ENCODE measurements at regions not wholly inside any gene's neighbourhood (a gene's known extent, or its start where the extent isn't known, plus 50 kb on each side); places are given as distances from the start of the nearest gene placed in this dataset.

DNA sequence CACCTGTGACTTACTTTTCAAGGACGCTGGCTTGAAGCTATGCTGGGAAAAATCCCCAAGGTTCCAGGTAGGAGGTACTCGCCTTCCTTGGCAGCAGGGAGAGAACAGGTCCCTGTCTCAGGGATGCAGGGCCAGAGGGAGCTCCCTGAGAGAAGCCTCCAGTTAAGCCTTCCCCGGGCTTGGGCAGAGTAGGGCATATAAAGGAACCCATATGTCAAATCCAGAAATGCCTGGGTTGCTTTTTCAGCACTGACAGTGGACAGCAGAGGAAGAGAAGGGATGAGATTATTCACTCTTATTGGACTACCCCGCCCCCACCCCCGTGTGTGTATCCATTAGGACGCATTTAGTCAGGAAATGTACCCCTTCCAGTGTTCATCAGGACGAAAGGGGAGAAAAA is 89.3 kb upstream of the TEX51 start:
- DNase-seq (ENCODE audit: extremely low read depth, low read depth), result no peak
- TF ChIP-seq, protein P1, sequence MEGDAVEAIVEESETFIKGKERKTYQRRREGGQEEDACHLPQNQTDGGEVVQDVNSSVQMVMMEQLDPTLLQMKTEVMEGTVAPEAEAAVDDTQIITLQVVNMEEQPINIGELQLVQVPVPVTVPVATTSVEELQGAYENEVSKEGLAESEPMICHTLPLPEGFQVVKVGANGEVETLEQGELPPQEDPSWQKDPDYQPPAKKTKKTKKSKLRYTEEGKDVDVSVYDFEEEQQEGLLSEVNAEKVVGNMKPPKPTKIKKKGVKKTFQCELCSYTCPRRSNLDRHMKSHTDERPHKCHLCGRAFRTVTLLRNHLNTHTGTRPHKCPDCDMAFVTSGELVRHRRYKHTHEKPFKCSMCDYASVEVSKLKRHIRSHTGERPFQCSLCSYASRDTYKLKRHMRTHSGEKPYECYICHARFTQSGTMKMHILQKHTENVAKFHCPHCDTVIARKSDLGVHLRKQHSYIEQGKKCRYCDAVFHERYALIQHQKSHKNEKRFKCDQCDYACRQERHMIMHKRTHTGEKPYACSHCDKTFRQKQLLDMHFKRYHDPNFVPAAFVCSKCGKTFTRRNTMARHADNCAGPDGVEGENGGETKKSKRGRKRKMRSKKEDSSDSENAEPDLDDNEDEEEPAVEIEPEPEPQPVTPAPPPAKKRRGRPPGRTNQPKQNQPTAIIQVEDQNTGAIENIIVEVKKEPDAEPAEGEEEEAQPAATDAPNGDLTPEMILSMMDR (IDR thresholded peaks at IDR 0.05; ENCODE audit: low read depth, low read length), result no peak

DNA sequence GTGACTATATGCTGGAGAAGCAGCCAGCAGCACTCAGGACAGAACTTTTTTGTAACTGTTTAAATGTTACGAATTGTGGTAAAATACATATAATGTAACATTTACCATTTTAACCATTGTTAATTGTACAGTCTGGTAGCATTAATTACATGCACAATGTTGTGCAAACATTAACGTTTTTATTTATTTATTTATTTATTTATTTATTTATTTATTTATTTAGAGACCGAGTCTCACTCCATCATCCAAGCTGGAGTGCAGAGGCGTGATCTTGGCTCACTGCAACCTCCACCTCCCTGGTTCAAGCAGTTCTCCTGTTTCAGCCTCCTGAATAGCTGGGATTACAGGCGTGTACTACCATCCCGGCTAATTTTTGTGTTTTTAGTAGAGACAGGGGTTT is 88.7 kb upstream of the TEX51 start:
- no peak for DNase-seq (ENCODE audit: extremely low read depth, low read depth)
- TF ChIP-seq, protein P1 (IDR thresholded peaks at IDR 0.05; ENCODE audit: low read depth, low read length), result no peak

DNA sequence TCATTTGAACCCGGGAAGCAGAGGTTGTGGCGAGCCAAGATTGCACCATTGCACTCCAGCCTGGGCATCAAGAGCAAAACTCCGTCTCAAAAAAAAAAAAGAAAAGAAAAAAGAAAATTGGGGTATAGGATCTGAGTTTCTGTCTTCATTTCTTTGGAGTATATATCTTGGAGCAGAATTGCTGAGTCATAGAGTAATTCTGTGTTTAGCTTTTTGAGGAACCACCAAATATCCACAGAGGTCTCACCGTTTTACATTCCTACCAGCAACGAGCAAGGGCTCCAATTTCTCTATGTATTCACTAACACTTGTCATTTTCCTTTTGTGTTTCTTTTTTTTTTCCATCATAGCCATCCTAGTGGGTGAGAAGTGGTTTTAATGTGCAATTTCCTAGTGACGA is 87.6 kb upstream of the TEX51 start:
- DNase-seq (ENCODE audit: extremely low read depth, low read depth), result no peak
- TF ChIP-seq, protein P1 (IDR thresholded peaks at IDR 0.05; ENCODE audit: low read depth, low read length), result no peak

DNA sequence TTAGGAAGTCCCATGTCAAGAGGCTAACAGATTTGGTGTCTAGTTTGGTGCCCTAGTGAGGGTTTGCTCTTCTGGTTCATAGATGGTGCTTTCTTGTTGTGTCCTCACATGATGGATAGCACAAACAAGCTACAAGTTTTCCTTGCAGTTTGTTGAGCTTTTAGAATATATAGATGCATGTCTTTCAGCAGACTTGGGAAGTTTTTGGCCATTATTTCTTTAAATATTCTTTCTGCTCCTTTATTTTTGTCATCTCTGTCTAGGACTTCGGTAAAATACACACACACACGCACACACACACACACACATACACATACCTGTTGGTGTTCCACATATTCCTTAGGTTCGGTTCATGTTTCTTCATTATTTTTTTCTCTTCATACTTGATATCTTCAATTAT is 81.5 kb upstream of the TEX51 start:
- TF ChIP-seq, protein P1 (IDR thresholded peaks at IDR 0.05; ENCODE audit: low read depth, low read length), result no peak
- DNase-seq (ENCODE audit: extremely low read depth, low read depth), result no peak

DNA sequence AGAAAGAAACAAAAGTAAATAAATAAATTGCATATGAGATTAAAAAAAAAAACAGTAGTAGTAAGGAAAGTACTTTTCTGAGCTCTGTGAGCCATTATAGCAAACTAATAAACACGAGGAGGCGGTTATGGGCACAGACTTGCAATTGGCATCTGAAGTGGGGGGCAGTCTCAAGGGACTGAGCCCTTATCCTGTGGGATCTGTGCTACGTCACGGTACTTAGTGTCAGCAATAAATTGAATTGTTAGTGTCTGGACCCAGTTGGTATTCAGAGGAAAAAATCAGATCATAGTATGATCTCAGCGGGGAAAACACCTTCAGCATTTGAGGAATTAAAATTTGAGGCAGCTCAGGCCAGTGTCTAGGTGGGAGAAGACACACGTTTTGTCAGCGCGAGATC is 76.6 kb upstream of the TEX51 start:
- TF ChIP-seq, protein P1 (IDR thresholded peaks at IDR 0.05; ENCODE audit: low read depth, low read length), result no peak
- no peak for DNase-seq (ENCODE audit: extremely low read depth, low read depth)

DNA sequence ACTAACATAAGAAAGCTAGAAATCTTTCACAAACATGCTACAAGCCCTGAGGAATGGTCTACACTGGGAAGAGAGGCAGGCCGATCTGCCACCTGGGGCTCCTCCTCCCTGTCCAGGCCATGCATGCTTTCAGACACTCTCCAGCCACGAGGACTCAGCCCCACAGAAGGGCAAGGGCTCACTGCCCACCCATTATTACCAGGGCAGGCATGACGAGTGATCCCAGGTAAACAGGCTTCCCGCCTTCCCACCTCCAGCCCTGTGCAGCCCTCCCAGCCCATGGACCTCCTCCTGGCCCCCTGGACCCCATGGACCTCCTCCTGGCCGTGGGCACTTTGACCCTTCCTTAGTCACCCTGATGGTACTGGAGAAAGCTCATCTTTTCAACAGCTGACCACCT is 75.8 kb upstream of the TEX51 start:
- TF ChIP-seq, protein P1 (IDR thresholded peaks at IDR 0.05; ENCODE audit: low read depth, low read length), result no peak
- no peak for DNase-seq (ENCODE audit: extremely low read depth, low read depth)

DNA sequence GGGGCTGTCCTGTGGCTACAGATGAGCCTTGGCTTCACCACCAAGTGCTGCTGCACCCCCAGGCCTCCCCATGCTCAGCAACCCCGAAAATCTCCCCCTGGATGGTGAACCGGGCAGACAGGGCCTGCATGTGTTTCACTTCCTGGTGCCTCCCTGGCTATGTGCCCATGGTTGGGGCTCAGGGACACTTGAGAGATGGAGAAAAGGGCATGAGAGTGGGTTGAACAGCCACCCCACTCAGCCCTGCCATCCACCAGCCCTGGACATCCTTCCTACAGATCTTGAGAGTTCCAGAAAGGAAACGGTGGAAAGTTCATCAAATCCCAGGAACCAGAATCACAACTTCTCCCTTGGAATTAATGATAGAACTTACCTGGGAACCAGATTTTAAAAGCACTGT is 74.7 kb upstream of the TEX51 start:
- DNase-seq (ENCODE audit: extremely low read depth, low read depth), result no peak
- TF ChIP-seq, protein P1 (IDR thresholded peaks at IDR 0.05; ENCODE audit: low read depth, low read length), result no peak

All from AG09319 (cell line).